Keratinocyte (primary cell): ENCODE measurements at regions not wholly inside any gene's neighbourhood (a gene's known extent, or its start where the extent isn't known, plus 50 kb on each side); places are given as distances from the start of the nearest gene placed in this dataset.

Experiments used
- DNase-seq: peaks from one replicate; pipeline ENCODE4 v3.0.0-alpha.2; 2011; ENCODE audit warnings: low read depth, missing footprints, low spot score
- FAIRE-seq: peaks from 2 replicates; lab custom pipeline; 2011; peaks lifted over from hg19 to GRCh38; lab: Jason Lieb, UNC
- H2AFZ ChIP-seq: 2 replicates; pipeline ENCODE4 v1.6.0; 2012; ENCODE audit warnings: low read length, control low read depth, inconsistent platforms; ENCODE audit not compliant: control insufficient read depth
- H3K27ac ChIP-seq: 2 replicates; pipeline ENCODE4 v1.5.1; 2011; ENCODE audit warnings: low read length; ENCODE audit not compliant: control insufficient read depth, insufficient read depth
- H3K27me3 ChIP-seq: 3 replicates; pipeline ENCODE4 v1.6.0; 2011; ENCODE audit warnings: low read length; ENCODE audit not compliant: control insufficient read depth, insufficient read depth; ENCODE audit errors: extremely low read depth
- H3K36me3 ChIP-seq, 2 experiments: 2 replicates in 1 of 2; 3 replicates in 1 of 2; pipeline ENCODE4 v1.5.1; 2011; ENCODE audit warnings: low read length in 2 of 2, mild to moderate bottlenecking in 1 of 2; ENCODE audit not compliant: control insufficient read depth in 2 of 2, insufficient read depth in 2 of 2; ENCODE audit errors: extremely low read depth in 1 of 2
- H3K4me1 ChIP-seq: 3 replicates; pipeline ENCODE4 v1.5.1; 2011; ENCODE audit warnings: low read length; ENCODE audit not compliant: control insufficient read depth, insufficient read depth; ENCODE audit errors: extremely low read depth
- H3K4me2 ChIP-seq: 3 replicates; pipeline ENCODE4 v1.6.0; 2011; ENCODE audit warnings: low read depth, low read length; ENCODE audit not compliant: control insufficient read depth, insufficient read depth; ENCODE audit errors: extremely low read depth
- H3K4me3 ChIP-seq, 3 experiments: fragments of 200-600 bp in 1 of 3; sonication (generic) in 1 of 3; 2 replicates in 2 of 3; 3 replicates in 1 of 3; pipeline ENCODE4 v1.5.1; 2011 to 2016; ENCODE audit warnings: low read length in 3 of 3, mild to moderate bottlenecking in 3 of 3, control low read depth in 2 of 3, inconsistent platforms in 1 of 3, low read depth in 1 of 3, mixed read lengths in 1 of 3, mixed run types in 1 of 3, moderate library complexity in 1 of 3; ENCODE audit not compliant: control insufficient read depth in 2 of 3, insufficient read depth in 2 of 3; ENCODE audit errors: extremely low read depth in 1 of 3
- H3K79me2 ChIP-seq: 2 replicates; pipeline ENCODE4 v1.6.0; 2012; ENCODE audit warnings: low read length; ENCODE audit not compliant: control insufficient read depth, insufficient read depth
- H3K9ac ChIP-seq: 3 replicates; pipeline ENCODE4 v1.6.0; 2011; ENCODE audit warnings: low read length; ENCODE audit not compliant: control insufficient read depth, insufficient read depth; ENCODE audit errors: extremely low read depth
- H3K9me1 ChIP-seq: 3 replicates; pipeline ENCODE4 v1.6.0; 2011; ENCODE audit warnings: low read length; ENCODE audit not compliant: control insufficient read depth, insufficient read depth; ENCODE audit errors: extremely low read depth
- H3K9me3 ChIP-seq: 2 replicates; pipeline ENCODE4 v1.5.1; 2012; ENCODE audit warnings: low read depth, low read length; ENCODE audit not compliant: control insufficient read depth
- H4K20me1 ChIP-seq: 3 replicates; pipeline ENCODE4 v1.6.0; 2011; ENCODE audit warnings: low read length; ENCODE audit not compliant: control insufficient read depth, insufficient read depth; ENCODE audit errors: extremely low read depth
- EZH2 ChIP-seq: IDR thresholded peaks from one replicate; pipeline ENCODE4 v1.6.1; 2012; ENCODE audit warnings: inconsistent platforms, mild to moderate bottlenecking, low read length, moderate library complexity
- dilution Hi-C: fragments of 300-500 bp; cut with MboI; formaldehyde crosslinking; loops from one replicate; pipeline ENCODE4 v1.7.0; 2020; ENCODE audit warnings: low sequenced_read_pairs; ENCODE audit not compliant: extremely low pct_ligation_motif_present
- TF ChIP-seq, protein P1 (sequence below), 3 experiments: IDR thresholded peaks in 1 of 3; conservative IDR thresholded peaks in 1 of 3; optimal IDR thresholded peaks in 1 of 3; 2 replicates in 2 of 3; 3 replicates in 1 of 3; pipeline versions ENCODE3 to v1.5.1; 2011; ENCODE audit warnings: low read length in 3 of 3, mild to moderate bottlenecking in 3 of 3, moderate library complexity in 2 of 3, control low read depth in 1 of 3, inconsistent platforms in 1 of 3; ENCODE audit not compliant: insufficient read depth in 2 of 3; ENCODE audit errors: extremely low read depth in 1 of 3

DNA sequence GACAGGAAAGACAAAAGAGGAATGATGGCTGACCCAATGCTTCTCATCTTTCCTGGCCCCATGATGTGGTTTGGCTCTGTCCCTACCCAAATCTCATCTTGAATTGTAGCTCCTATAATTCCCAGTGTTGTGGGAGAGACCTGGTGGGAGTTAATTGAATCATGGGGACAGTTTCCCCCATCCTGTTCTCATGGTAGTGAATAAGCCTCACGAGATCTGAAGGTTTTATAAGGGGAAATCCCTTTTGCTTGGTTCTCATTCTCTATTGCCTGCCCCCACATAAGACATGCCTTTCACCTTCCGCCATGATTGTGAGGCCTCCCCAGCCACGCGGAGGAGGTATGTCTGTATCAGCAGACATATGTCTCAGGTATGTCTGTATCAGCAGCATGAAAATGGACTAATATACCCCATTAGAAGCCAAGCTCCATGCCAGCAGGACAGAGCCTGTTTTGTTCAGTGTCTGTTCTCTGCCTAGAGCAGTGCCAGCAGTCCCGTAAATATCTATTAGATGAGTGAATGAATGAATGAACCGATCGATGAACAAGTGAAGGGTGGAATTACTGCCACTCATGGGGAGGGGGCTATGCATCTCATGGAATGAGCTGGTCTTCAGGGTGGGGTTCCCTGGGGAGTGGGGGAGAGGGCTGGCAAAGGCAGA lies 304.4 kb downstream of the SOX9 start:
- Histone ChIP-seq H3K9ac (no peak overlapping the region), H3K27ac (no peak overlapping the region), H3K4me3 (no peak overlapping the region), H3K9me3 (no peaks in the 10 kb centered on the region), H3K4me2 (no peak overlapping the region), H4K20me1 (no peaks in the 10 kb centered on the region), H3K79me2 (peaks cover 69% of the 10 kb centered on the region), H3K4me1 (peaks cover 35% of the 10 kb centered on the region), H3K36me3 (peaks cover 14 to 18% of the 10 kb centered on the region in 2 experiments), H3K9me1 (peaks cover 18% of the 10 kb centered on the region), H2AFZ (no peak overlapping the region), H3K27me3 (no peaks in the 10 kb centered on the region)
- TF ChIP-seq, protein P1, sequence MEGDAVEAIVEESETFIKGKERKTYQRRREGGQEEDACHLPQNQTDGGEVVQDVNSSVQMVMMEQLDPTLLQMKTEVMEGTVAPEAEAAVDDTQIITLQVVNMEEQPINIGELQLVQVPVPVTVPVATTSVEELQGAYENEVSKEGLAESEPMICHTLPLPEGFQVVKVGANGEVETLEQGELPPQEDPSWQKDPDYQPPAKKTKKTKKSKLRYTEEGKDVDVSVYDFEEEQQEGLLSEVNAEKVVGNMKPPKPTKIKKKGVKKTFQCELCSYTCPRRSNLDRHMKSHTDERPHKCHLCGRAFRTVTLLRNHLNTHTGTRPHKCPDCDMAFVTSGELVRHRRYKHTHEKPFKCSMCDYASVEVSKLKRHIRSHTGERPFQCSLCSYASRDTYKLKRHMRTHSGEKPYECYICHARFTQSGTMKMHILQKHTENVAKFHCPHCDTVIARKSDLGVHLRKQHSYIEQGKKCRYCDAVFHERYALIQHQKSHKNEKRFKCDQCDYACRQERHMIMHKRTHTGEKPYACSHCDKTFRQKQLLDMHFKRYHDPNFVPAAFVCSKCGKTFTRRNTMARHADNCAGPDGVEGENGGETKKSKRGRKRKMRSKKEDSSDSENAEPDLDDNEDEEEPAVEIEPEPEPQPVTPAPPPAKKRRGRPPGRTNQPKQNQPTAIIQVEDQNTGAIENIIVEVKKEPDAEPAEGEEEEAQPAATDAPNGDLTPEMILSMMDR (optimal IDR thresholded peaks at IDR 0.05 in 1 of 3, IDR thresholded peaks at IDR 0.05 in 1 of 3, conservative IDR thresholded peaks at IDR 0.05 in 1 of 3; ENCODE audit: extremely low read depth in 1 of 3, insufficient read depth in 2 of 3, low read length in 3 of 3): no peak
- no peak for TF ChIP-seq EZH2
- dilution Hi-C loops: no loop called here
- FAIRE-seq (no peak), DNase-seq (no peak)

DNA sequence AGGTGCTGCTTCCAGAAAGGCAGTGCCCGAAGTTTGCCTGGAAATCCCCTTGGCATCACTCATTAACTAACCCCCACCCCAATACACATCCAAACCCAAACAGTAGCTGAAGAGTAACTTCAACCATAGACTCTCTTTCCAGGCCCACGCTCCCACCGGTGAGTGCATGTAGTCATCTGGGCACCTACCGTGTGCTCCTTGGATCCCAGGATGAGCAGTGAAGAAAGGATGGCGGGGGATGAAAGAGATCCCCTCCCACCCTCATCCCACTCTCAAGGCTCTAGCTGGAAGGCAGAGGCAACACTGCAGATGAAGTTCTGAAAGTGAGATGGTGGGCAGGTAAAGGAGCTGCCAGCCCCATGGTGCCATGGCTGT lies 305.0 kb downstream of the SOX9 start:
- no peaks in the 10 kb centered on the region for H3K9me3 ChIP-seq
- peaks cover 69% of the 10 kb centered on the region for H3K79me2 ChIP-seq
- H3K36me3 ChIP-seq: peaks cover 13 to 14% of the 10 kb centered on the region in 2 experiments
- no peaks in the 10 kb centered on the region for H4K20me1 ChIP-seq
- H3K4me3 ChIP-seq: no peak overlapping the region
- H3K27ac ChIP-seq: no peak overlapping the region
- dilution Hi-C loops: no loop called here
- H2AFZ ChIP-seq: no peak overlapping the region
- H3K4me1 ChIP-seq: peaks cover 30% of the 10 kb centered on the region
- no peak overlapping the region for H3K9ac ChIP-seq
- H3K9me1 ChIP-seq: peaks cover 16% of the 10 kb centered on the region
- no peaks in the 10 kb centered on the region for H3K27me3 ChIP-seq
- FAIRE-seq (no peak), DNase-seq (no peak)
- TF ChIP-seq, protein P1 (optimal IDR thresholded peaks at IDR 0.05 in 1 of 3, IDR thresholded peaks at IDR 0.05 in 1 of 3, conservative IDR thresholded peaks at IDR 0.05 in 1 of 3; ENCODE audit: extremely low read depth in 1 of 3, insufficient read depth in 2 of 3, low read length in 3 of 3): no peak
- no peak for TF ChIP-seq EZH2
- no peak overlapping the region for H3K4me2 ChIP-seq
